ENCODE measurements at regions not wholly inside any gene's neighbourhood (a gene's known extent, or its start where the extent isn't known, plus 50 kb on each side); places are given as distances from the start of the nearest gene placed in this dataset.

- DNase-seq (ENCODE audit: low read depth in 1 of 2, low spot score in 1 of 2) = no peak
- Histone ChIP-seq H3K27ac (replicated peaks) (no peak overlapping the region), H3K4me3 (replicated peaks; ENCODE audit: insufficient read depth, low read length) (no peak overlapping the region), H3K27me3 (ENCODE audit: insufficient read depth, poor library complexity, severe bottlenecking) (no peaks in the 10 kb centered on the region)
- TF ChIP-seq SPI1 (IDR thresholded peaks at IDR 0.05; ENCODE audit: borderline replicate concordance, low read depth) (no peak), REST (IDR thresholded peaks at IDR 0.05; ENCODE audit: insufficient replicate concordance, low read depth) (no peak), GABPA (IDR thresholded peaks at IDR 0.05; ENCODE audit: low read depth) (no peak), POLR2AphosphoS5 (IDR thresholded peaks at IDR 0.05; ENCODE audit: low read depth) (no peak), CTCF (IDR thresholded peaks at IDR 0.05; ENCODE audit: insufficient read depth, low read length) (no peak)
Measured at GRCh38 chr15:93826293-93826692, 405.1 kb upstream of the MCTP2 start.

GRCh38 chr15:93825682-93826081, 405.7 kb upstream of the MCTP2 start:
- DNase-seq (ENCODE audit: low read depth in 1 of 2, low spot score in 1 of 2) = no peak
- H3K27me3 ChIP-seq (ENCODE audit: insufficient read depth, poor library complexity, severe bottlenecking) = no peaks in the 10 kb centered on the region
- TF ChIP-seq POLR2AphosphoS5 (IDR thresholded peaks at IDR 0.05; ENCODE audit: low read depth) (no peak), CTCF (IDR thresholded peaks at IDR 0.05; ENCODE audit: insufficient read depth, low read length) (no peak), SPI1 (IDR thresholded peaks at IDR 0.05; ENCODE audit: borderline replicate concordance, low read depth) (no peak)
- no peak overlapping the region for H3K27ac ChIP-seq (replicated peaks)
- no peak overlapping the region for H3K4me3 ChIP-seq (replicated peaks; ENCODE audit: insufficient read depth, low read length)

GRCh38 chr15:93823971-93824913, 407.1 kb upstream of the MCTP2 start:
- no peak for TF ChIP-seq POLR2AphosphoS5 (IDR thresholded peaks at IDR 0.05; ENCODE audit: low read depth)
- H3K27me3 ChIP-seq (ENCODE audit: insufficient read depth, poor library complexity, severe bottlenecking) = no peaks in the 10 kb centered on the region
- H3K4me3 ChIP-seq (replicated peaks; ENCODE audit: insufficient read depth, low read length) = no peak overlapping the region
- DNase-seq (ENCODE audit: low read depth in 1 of 2, low spot score in 1 of 2) = no peak
- no peak overlapping the region for H3K27ac ChIP-seq (replicated peaks)

GRCh38 chr15:93820566-93820965, 410.8 kb upstream of the MCTP2 start:
- no peaks in the 10 kb centered on the region for H3K27me3 ChIP-seq (ENCODE audit: insufficient read depth, poor library complexity, severe bottlenecking)
- TF ChIP-seq GABPA (IDR thresholded peaks at IDR 0.05; ENCODE audit: low read depth) (no peak), SPI1 (IDR thresholded peaks at IDR 0.05; ENCODE audit: borderline replicate concordance, low read depth) (no peak), REST (IDR thresholded peaks at IDR 0.05; ENCODE audit: insufficient replicate concordance, low read depth) (no peak), POLR2AphosphoS5 (IDR thresholded peaks at IDR 0.05; ENCODE audit: low read depth) (no peak), CTCF (IDR thresholded peaks at IDR 0.05; ENCODE audit: insufficient read depth, low read length) (no peak)
- H3K27ac ChIP-seq (replicated peaks) = no peak overlapping the region
- H3K4me3 ChIP-seq (replicated peaks; ENCODE audit: insufficient read depth, low read length) = no peak overlapping the region
- no peak for DNase-seq (ENCODE audit: low read depth in 1 of 2, low spot score in 1 of 2)

Data from HL-60 (cell line).